ENCODE measurements at regions not wholly inside any gene's neighbourhood (a gene's known extent, or its start where the extent isn't known, plus 50 kb on each side); places are given as distances from the start of the nearest gene placed in this dataset.

- Histone ChIP-seq H3K36me3 (ENCODE audit: control insufficient read depth in 2 of 2, extremely low read depth in 1 of 2, insufficient read depth in 2 of 2, low read length in 2 of 2) (no peaks in the 10 kb centered on the region), H3K4me2 (ENCODE audit: insufficient read depth, low read length) (no peak overlapping the region), H3K4me1 (ENCODE audit: control insufficient read depth, extremely low read depth, insufficient read depth, low read length) (peaks cover 18% of the 10 kb centered on the region), H3K9me1 (replicated peaks; ENCODE audit: control insufficient read depth, extremely low read depth, insufficient read depth, low read length) (no peaks in the 10 kb centered on the region), H4K20me1 (replicated peaks; ENCODE audit: control insufficient read depth, extremely low read depth, insufficient read depth, low read length) (no peaks in the 10 kb centered on the region), H3K9me3 (replicated peaks; ENCODE audit: control insufficient read depth, insufficient read depth, low read length) (no peaks in the 10 kb centered on the region), H3K27ac (ENCODE audit: insufficient read depth, low read depth, low read length) (no peak overlapping the region), H3K9ac (replicated peaks; ENCODE audit: extremely low read depth, insufficient read depth, low read length) (no peak overlapping the region), H2AFZ (ENCODE audit: low read depth, low read length) (no peak overlapping the region), H3K79me2 (ENCODE audit: control insufficient read depth, insufficient read depth, low read length) (no peaks in the 10 kb centered on the region), H3K27me3 (ENCODE audit: control insufficient read depth in 2 of 2, insufficient read depth in 2 of 2, low read length in 2 of 2) (no peaks in the 10 kb centered on the region), H3K4me3 (replicated peaks in 1 of 3; ENCODE audit: insufficient read depth in 1 of 3, low read depth in 1 of 3, low read length in 3 of 3) (no peak overlapping the region)
- dilution Hi-C loops (cut with MboI; ENCODE audit: extremely low pct_ligation_motif_present, low sequenced_read_pairs) (loop anchor here (25.0 kb wide), 1 partner anchor 415 kb away; the partner anchor contains the start of genes BRIX1 and RAD1), intact Hi-C loops (cut with micrococcal nuclease) (no loop called here)
- ChIA-PET POLR2A (no interaction called here), CTCF (interaction anchor here (1.0 to 1.8 kb wide), 5 partner anchors 11 to 400 kb away, joined by 3 to 4 read pairs (median 3); no protein-coding TSS in a partner anchor)
- no TSS peak for BruUV-seq (replicated peaks)
- TF ChIP-seq MYC (IDR thresholded peaks at IDR 0.05; ENCODE audit: low read depth, low read length) (no peak), JUN (IDR thresholded peaks at IDR 0.05; ENCODE audit: borderline replicate concordance, insufficient read depth, insufficient read length, low read depth) (no peak), GATA2 (IDR thresholded peaks at IDR 0.05; ENCODE audit: insufficient read depth, insufficient read length, low read depth, low read length) (no peak), POLR2A (IDR thresholded peaks at IDR 0.05; ENCODE audit: low read depth, low read length) (no peak), POLR2AphosphoS5 (IDR thresholded peaks at IDR 0.05; ENCODE audit: insufficient read depth, low read depth, low read length) (no peak), EZH2 (IDR thresholded peaks at IDR 0.05; ENCODE audit: borderline replicate concordance, low read depth, low read length, severe bottlenecking) (no peak)
- no peak for FAIRE-seq
- no peak for DNase-seq (ENCODE audit: low read depth, low spot score)
Observed at GRCh38 chr5:34497470-34497808, 158.7 kb upstream of the RAI14 start.

- no peak overlapping the region for H3K4me2 ChIP-seq (ENCODE audit: insufficient read depth, low read length)
- no peaks in the 10 kb centered on the region for H3K9me3 ChIP-seq (replicated peaks; ENCODE audit: control insufficient read depth, insufficient read depth, low read length)
- no peaks in the 10 kb centered on the region for H3K36me3 ChIP-seq (ENCODE audit: control insufficient read depth in 2 of 2, extremely low read depth in 1 of 2, insufficient read depth in 2 of 2, low read length in 2 of 2)
- H3K27ac ChIP-seq (ENCODE audit: insufficient read depth, low read depth, low read length), result peak overlapping the region; percentile 90
- DNase-seq (ENCODE audit: low read depth, low spot score), result no peak
- dilution Hi-C loops (cut with MboI; ENCODE audit: extremely low pct_ligation_motif_present, low sequenced_read_pairs), result loop anchor here (25.0 kb wide), 1 partner anchor 414 kb away; the partner anchor contains the start of genes BRIX1 and RAD1
- H4K20me1 ChIP-seq (replicated peaks; ENCODE audit: control insufficient read depth, extremely low read depth, insufficient read depth, low read length), result no peaks in the 10 kb centered on the region
- BruUV-seq (replicated peaks), result no TSS peak
- POLR2A ChIA-PET, result no interaction called here
- peak; percentile 31 for FAIRE-seq
- peaks cover 18% of the 10 kb centered on the region for H3K4me1 ChIP-seq (ENCODE audit: control insufficient read depth, extremely low read depth, insufficient read depth, low read length)
- no peaks in the 10 kb centered on the region for H3K79me2 ChIP-seq (ENCODE audit: control insufficient read depth, insufficient read depth, low read length)
- peak overlapping the region; percentile 97 for H2AFZ ChIP-seq (ENCODE audit: low read depth, low read length)
- no peak overlapping the region for H3K4me3 ChIP-seq (replicated peaks in 1 of 3; ENCODE audit: insufficient read depth in 1 of 3, low read depth in 1 of 3, low read length in 3 of 3)
- H3K9me1 ChIP-seq (replicated peaks; ENCODE audit: control insufficient read depth, extremely low read depth, insufficient read depth, low read length), result no peaks in the 10 kb centered on the region
- CTCF ChIA-PET, result interaction anchor here (0.6 to 1.6 kb wide), 6 partner anchors 12 to 291 kb away, joined by 3 to 9 read pairs (median 4); partner anchors contain the start of gene RAI14
- no peak overlapping the region for H3K9ac ChIP-seq (replicated peaks; ENCODE audit: extremely low read depth, insufficient read depth, low read length)
- intact Hi-C loops (cut with micrococcal nuclease), result loop anchor here (2.0 kb wide), 1 partner anchor 18 kb away; no protein-coding TSS in a partner anchor
- TF ChIP-seq MAX (IDR thresholded peaks at IDR 0.05; ENCODE audit: insufficient read depth, insufficient read length), result no peak
- no peaks in the 10 kb centered on the region for H3K27me3 ChIP-seq (ENCODE audit: control insufficient read depth in 2 of 2, insufficient read depth in 2 of 2, low read length in 2 of 2)
Observed at GRCh38 chr5:34498572-34498971, 157.6 kb upstream of the RAI14 start.
